Transverse colon (tissue), 4 donors: ENCODE measurements at regions not wholly inside any gene's neighbourhood (a gene's known extent, or its start where the extent isn't known, plus 50 kb on each side); places are given as distances from the start of the nearest gene placed in this dataset.

Experiments used
- DNase-seq: peaks from one replicate; pipeline ENCODE4 v3.0.0-alpha.2; 2019
- H3K27ac ChIP-seq, 4 donors: fragments of 200-600 bp; sonication (generic); 2 replicates each; pipeline ENCODE4 v1.5.1; 2016 to 2018; ENCODE audit warnings: inconsistent platforms in 4 of 4
- H3K27me3 ChIP-seq: fragments of 200-600 bp; sonication (generic); 2 replicates; pipeline ENCODE4 v1.5.1; 2017; ENCODE audit warnings: inconsistent platforms
- H3K36me3 ChIP-seq, 4 donors: fragments of 200-600 bp; sonication (generic); 2 replicates each; pipeline ENCODE4 v1.5.1; 2017 to 2019; ENCODE audit warnings: inconsistent platforms in 4 of 4
- H3K4me1 ChIP-seq, 4 donors: fragments of 200-600 bp; sonication (generic); 2 replicates each; pipeline ENCODE4 v1.5.1; 2017 to 2020; ENCODE audit warnings: inconsistent platforms in 4 of 4
- H3K4me3 ChIP-seq, 4 donors: fragments of 200-600 bp; sonication (generic); 1 replicate in 1 of 4; 2 replicates in 3 of 4; pipeline versions ENCODE4 v1.5.1 to v1.6.1; 2017 to 2019; ENCODE audit warnings: inconsistent platforms in 4 of 4
- H3K9me3 ChIP-seq, 2 donors: fragments of 200-600 bp; sonication (generic); 2 replicates each; pipeline ENCODE4 v1.5.1; 2017 to 2019; ENCODE audit warnings: inconsistent platforms in 2 of 2
- CTCF ChIP-seq, 5 experiments: fragments of 200-600 bp in 3 of 5; fragments of 450-650 bp in 2 of 5; sonication (generic) in 3 of 5; IDR thresholded peaks; 1 replicate in 2 of 5; 2 replicates in 3 of 5; pipeline ENCODE4 v1.5.1; 2016 to 2017; ENCODE audit warnings: antibody characterized with exemption in 5 of 5, inconsistent platforms in 3 of 5, mild to moderate bottlenecking in 2 of 5, moderate library complexity in 1 of 5
- EP300 ChIP-seq: sonication (generic); formaldehyde crosslinking; IDR thresholded peaks from one replicate; pipeline ENCODE4 v1.6.1; 2017; ENCODE audit warnings: antibody characterized with exemption, low read depth
- POLR2A ChIP-seq: fragments of 450-650 bp; IDR thresholded peaks from one replicate; pipeline ENCODE4 v1.6.1; 2016; ENCODE audit warnings: antibody characterized with exemption, mild to moderate bottlenecking, moderate library complexity
- POLR2AphosphoS5 ChIP-seq, 3 donors: sonication (generic); formaldehyde crosslinking; IDR thresholded peaks; one replicate each; pipeline ENCODE4 v1.6.1; 2016; ENCODE audit warnings: antibody characterized with exemption in 3 of 3
- WGBS, 2 donors: methylation state at CpG; one replicate each; pipeline ENCODE4 v1.1.5; 2018; ENCODE audit warnings: low coverage in 1 of 2; 5-methylcytosine and 5-hydroxymethylcytosine counted together
- in situ Hi-C, 4 donors: fragments of 200-750 bp; cut with MboI; loops; one replicate each; pipeline versions ENCODE4 v1.15.0 to v1.15.1; 2017; ENCODE audit warnings: low sequenced_read_pairs in 3 of 4, low pct_ligation_motif_present in 1 of 4, low pct_unique_long_range_greater_than_20kb in 1 of 4
- intact Hi-C: fragments of 100-400 bp; cut with DNase I; formaldehyde crosslinking; loops from one replicate; pipeline ENCODE4 v1.15.1; 2023; ENCODE audit warnings: low total_unique reads

- intact Hi-C loops (no loop called here), in situ Hi-C loops (no loop called here)
- Histone ChIP-seq H3K27ac (no peak overlapping the region), H3K4me1 (no peaks in the 10 kb centered on the region), H3K27me3 (no peaks in the 10 kb centered on the region), H3K36me3 (no peaks in the 10 kb centered on the region), H3K4me3 (no peak overlapping the region), H3K9me3 (no peaks in the 10 kb centered on the region)
- TF ChIP-seq EP300 (no peak), POLR2A (no peak), CTCF (IDR thresholded peaks at IDR 0.05) (no peak)
- DNase-seq, result no peak
- 60 to 74% methylated on average over 2 of the region's 2 CpGs for WGBS, 2 donors
These were observed 433.9 kb upstream of the CPEB2 start for GRCh38 chr4:14568351-14568750.

GRCh38 chr4:14575289-14575688, 427.0 kb upstream of the CPEB2 start:
- WGBS, 2 donors, result 43 to 54% methylated on average over 1 of the region's 1 CpG

GRCh38 chr4:14575919-14576318, 426.4 kb upstream of the CPEB2 start:
- Histone ChIP-seq H3K9me3 (no peaks in the 10 kb centered on the region), H3K4me1 (no peaks in the 10 kb centered on the region), H3K36me3 (no peaks in the 10 kb centered on the region), H3K4me3 (no peak overlapping the region), H3K27me3 (no peaks in the 10 kb centered on the region), H3K27ac (no peak overlapping the region)
- intact Hi-C loops, result no loop called here
- DNase-seq, result no peak
- WGBS, 2 donors, result 79 to 93% methylated on average over 2 of the region's 2 CpGs
- in situ Hi-C loops, result no loop called here
- TF ChIP-seq EP300, result no peak
- no peak for TF ChIP-seq POLR2AphosphoS5 (IDR thresholded peaks at IDR 0.05)
- no peak for TF ChIP-seq POLR2A
- TF ChIP-seq CTCF (IDR thresholded peaks at IDR 0.05), result no peak

More at GRCh38 chr4:14575289-14575688, 427.0 kb upstream of the CPEB2 start:
- intact Hi-C loops, result no loop called here
- Histone ChIP-seq H3K9me3 (no peaks in the 10 kb centered on the region), H3K4me3 (no peak overlapping the region), H3K4me1 (no peaks in the 10 kb centered on the region), H3K27ac (no peak overlapping the region), H3K27me3 (no peaks in the 10 kb centered on the region), H3K36me3 (no peaks in the 10 kb centered on the region)
- DNase-seq, result no peak
- TF ChIP-seq POLR2A (no peak), POLR2AphosphoS5 (IDR thresholded peaks at IDR 0.05) (no peak), EP300 (no peak), CTCF (IDR thresholded peaks at IDR 0.05) (no peak)
- in situ Hi-C loops, result no loop called here

- intact Hi-C loops (no loop called here), in situ Hi-C loops (no loop called here)
- H3K27me3 ChIP-seq, result no peaks in the 10 kb centered on the region
- TF ChIP-seq CTCF (IDR thresholded peaks at IDR 0.05) (no peak), POLR2A (no peak), EP300 (no peak), POLR2AphosphoS5 (IDR thresholded peaks at IDR 0.05) (no peak)
- H3K36me3 ChIP-seq, result no peaks in the 10 kb centered on the region
- DNase-seq, result no peak
- no peak overlapping the region for H3K27ac ChIP-seq
- no peaks in the 10 kb centered on the region for H3K4me1 ChIP-seq
- no peaks in the 10 kb centered on the region for H3K9me3 ChIP-seq
- H3K4me3 ChIP-seq, result no peak overlapping the region
These were observed 422.2 kb upstream of the CPEB2 start for GRCh38 chr4:14580061-14580460.
